GM18502 (cell line): ENCODE measurements at regions not wholly inside any gene's neighbourhood (a gene's known extent, or its start where the extent isn't known, plus 50 kb on each side); places are given as distances from the start of the nearest gene placed in this dataset.
A peak's percentile ranks its signal among the peaks of the same experiment; 100 is the strongest.
"Not testable (repeated sequence)": the region's sequence is repeated elsewhere in the genome, so short reads cannot be mapped to it uniquely, and the experiment has no call there.

Experiments used
- ATAC-seq: cut with Tn5 transposase; IDR thresholded peaks from one replicate; pipeline ENCODE4 v1.9.1; 2021; ENCODE audit warnings: mild to moderate bottlenecking; ENCODE audit not compliant: unreplicated experiment, poor library complexity

- not testable (repeated sequence) for ATAC-seq
These were observed 506.6 kb downstream of the RPIA start for GRCh38 chr2:89198026-89198425.

- not testable (repeated sequence) for ATAC-seq
These were observed 508.2 kb downstream of the RPIA start for GRCh38 chr2:89199453-89200246.

- not testable (repeated sequence) for ATAC-seq
These were observed 508.7 kb downstream of the RPIA start for GRCh38 chr2:89200247-89200527.

- not testable (repeated sequence) for ATAC-seq
These were observed 511.0 kb downstream of the RPIA start for GRCh38 chr2:89202518-89202917.

GRCh38 chr2:89205153-89205552, 513.7 kb downstream of the RPIA start:
- not testable (repeated sequence) for ATAC-seq

DNA sequence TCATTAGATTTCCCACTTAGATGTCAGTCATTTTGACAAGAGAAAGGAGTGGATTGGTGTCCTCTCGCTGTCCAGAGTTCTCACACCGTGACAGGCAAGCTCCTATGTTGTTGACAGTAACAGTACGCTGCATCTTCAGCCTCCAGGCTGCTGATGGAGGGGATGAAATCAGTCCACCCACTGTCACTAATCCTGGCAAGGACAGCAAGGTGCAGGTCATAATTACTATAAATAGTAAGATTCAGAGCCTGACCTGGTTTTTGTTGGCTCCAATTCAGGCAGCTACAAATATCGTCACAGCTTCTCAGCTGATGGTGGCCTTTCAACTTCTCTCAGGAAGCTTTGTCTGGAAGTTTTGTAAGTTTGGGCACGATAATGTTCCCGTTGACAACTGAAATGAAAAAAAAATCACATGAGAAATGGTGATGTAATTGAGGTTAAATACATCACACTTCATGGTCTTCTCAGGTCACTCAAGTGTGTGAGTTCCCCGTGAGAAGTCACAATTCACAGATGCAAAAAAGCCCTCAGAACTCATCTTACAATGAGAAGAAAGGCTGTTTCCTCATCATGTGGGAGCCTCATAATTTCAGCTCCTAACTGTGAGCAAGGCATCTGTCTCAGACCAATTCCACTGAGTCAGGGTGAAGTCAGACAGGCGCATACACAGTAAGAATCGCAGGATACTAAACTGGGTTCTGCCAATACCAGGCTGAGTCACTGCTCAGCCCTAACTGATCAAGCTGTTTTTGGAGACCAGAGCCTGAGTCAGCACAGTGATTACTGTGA, 516.9 kb downstream of the RPIA start:
- ATAC-seq: not testable (repeated sequence)

- not testable (repeated sequence) for ATAC-seq
These were observed 521.7 kb downstream of the RPIA start for GRCh38 chr2:89213151-89213550.

GRCh38 chr2:89213811-89214210, 522.3 kb downstream of the RPIA start:
- ATAC-seq: not testable (repeated sequence)

GRCh38 chr2:89221474-89221873, 530.0 kb downstream of the RPIA start:
- not testable (repeated sequence) for ATAC-seq

DNA sequence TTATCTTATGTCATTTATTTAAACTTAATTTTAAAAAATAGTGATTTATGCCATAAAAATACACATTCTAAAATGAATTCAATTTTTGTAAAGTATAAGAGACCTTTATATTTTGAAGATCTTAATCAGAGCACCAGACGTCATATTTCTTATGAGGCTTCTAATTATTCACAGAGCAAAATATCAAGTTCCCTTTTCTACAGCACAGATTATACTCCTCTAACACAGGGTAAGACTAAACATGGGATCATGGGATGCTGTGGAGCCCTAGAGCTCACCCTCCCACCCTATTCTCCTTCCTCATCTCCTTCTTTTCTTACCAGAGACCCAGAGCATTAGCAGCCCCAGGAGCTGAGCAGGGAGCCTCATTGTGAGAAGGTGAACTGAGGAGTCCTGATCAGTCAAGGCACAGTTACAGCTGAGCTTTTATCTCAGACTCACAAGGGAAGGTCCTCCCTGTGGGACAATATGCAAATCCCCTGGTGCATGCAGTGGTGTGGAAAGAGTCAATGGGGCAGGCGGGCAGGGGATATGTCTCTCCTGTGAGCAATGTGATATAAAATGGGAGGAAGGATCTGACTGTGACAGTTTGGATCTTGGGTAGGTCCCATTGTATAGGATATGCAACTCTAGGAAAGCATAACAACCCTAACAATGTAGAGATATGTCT, 530.7 kb downstream of the RPIA start:
- peak; percentile 79 for ATAC-seq

GRCh38 chr2:89224803-89225202, 533.3 kb downstream of the RPIA start:
- ATAC-seq: peak; percentile 62

DNA sequence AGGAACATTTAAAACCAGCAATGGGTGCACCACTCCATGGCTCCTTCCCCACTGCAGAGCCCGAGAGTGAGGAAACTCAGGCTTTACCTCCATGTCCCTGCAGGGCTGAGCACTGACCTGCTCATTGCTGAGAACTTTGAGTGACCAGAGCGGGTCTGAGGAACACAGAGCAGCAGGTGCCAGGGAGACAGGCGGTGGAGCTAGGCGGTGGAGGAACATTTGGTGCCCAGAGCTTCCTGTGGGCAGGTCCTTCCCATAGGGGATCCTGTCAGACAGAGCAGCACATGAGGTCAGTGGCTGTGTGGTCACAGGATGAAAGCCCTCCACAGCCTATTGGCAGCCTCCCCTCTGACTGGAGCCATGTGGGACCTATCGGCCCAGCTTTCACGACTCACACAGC, 538.5 kb downstream of the RPIA start:
- ATAC-seq: not testable (repeated sequence)

DNA sequence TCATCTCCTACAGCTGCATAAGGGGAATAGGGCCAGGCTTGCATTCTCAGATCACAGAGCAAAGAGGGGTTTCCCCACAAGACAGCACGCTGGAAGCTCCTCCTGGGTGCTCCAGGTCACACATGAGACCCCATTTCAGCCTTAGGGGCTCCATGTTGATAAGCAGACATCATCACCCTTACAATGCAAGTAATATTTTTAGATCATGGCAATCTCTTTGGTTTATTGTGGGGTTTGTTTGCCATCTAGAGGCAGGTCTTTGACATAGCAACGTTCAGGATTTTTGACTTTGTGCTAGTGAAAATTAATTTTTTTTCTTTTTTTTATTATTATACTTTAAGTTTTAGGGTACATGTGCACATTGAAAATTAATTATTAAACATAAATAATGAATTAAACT, 539.8 kb downstream of the RPIA start:
- ATAC-seq: not testable (repeated sequence)

GRCh38 chr2:89233931-89234330, 542.5 kb downstream of the RPIA start:
- not testable (repeated sequence) for ATAC-seq

DNA sequence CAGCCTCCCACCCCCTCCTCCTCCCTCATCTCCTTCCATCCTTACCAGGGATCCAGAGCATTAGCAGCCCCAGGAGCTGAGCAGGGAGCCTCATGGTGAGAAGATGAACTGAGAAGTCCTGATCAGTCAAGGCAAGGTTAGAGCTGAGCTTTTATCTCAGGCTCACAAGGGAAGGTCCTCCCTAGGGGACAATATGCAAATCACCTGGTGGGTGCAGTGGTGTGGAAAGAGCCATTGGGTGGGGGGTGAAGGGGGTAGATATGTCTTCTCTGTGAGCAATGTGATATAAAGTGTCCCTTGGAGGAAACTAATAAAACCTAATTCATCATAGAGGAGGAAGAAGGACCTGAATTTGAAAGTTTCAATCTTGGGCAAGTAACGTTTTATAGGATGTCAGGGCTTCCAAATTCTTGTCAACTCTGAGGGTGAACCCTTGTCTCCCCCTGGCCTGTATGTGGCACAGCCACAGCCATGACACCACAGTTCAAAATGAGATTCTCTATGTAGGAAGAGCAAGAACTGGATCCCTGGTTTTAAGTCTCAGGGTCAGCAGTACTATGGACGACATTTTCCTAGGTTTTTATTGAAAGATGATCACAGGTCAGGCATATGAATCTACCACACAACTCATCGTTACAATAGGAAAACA, 543.5 kb downstream of the RPIA start:
- not testable (repeated sequence) for ATAC-seq

DNA sequence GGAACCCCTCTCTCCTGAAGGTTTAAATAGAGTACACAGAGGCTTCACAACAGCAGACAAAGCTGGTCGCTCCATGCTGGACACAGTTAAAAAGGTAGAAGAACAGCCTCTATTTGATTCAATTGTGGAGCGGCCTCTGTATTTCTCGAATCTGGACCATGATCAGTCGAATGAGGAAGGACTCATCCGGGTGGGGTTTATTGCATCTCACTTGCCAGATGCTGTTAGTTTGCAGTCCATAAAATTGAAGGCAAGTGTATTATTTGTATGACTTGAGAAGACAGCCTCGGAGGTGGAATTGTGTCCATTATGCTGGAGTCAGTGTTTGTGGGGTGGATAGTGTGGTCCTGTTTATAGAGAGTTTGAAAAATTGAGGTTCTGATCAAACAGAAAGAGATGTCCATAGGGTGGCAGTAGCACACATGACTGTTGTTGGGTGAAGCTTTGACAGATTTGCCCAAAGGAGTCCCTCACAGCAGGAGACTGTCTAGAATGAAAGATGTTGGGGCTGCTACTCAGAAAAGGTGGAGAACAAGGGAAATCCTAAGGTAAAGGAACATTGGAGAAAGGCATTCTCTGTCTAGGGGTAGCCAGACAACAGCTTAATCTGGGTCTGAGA, 545.5 kb downstream of the RPIA start:
- not testable (repeated sequence) for ATAC-seq

- ATAC-seq: peak; percentile 43
These were observed 546.3 kb downstream of the RPIA start for GRCh38 chr2:89237783-89238182.

- peak; percentile 94 for ATAC-seq
These were observed 551.7 kb downstream of the RPIA start for GRCh38 chr2:89243114-89243700.

GRCh38 chr2:89244407-89244806, 552.9 kb downstream of the RPIA start:
- not testable (repeated sequence) for ATAC-seq

- ATAC-seq: peak; percentile 48
These were observed 554.0 kb downstream of the RPIA start for GRCh38 chr2:89245478-89245877.
